GM21390 (cell line): ENCODE measurements at regions not wholly inside any gene's neighbourhood (a gene's known extent, or its start where the extent isn't known, plus 50 kb on each side); places are given as distances from the start of the nearest gene placed in this dataset.

Experiments used
- ATAC-seq: cut with Tn5 transposase; IDR thresholded peaks from one replicate; pipeline ENCODE4 v1.9.1; 2021; ENCODE audit not compliant: unreplicated experiment

GRCh38 chr20:21583486-21584168 lies 69.8 kb upstream of the NKX2-2 start:
- ATAC-seq = no peak

DNA sequence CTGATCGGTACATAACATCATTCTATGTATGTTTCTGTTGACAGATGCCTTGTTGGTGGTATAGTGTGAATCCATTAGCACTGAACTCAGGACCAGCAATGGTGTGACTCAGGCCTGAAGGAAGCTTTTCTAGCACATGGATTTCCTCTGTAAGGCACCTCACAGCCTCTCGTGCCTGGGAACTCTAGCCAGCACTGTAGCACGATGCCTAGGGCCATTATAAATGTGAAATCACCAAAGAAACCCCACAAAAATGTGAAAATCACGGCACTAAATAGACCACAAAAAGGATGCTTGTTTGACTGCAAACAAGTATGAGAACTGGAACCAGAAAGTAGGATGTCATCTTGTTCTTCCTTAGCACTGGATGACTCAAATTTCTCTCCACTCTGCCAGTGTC lies 63.7 kb upstream of the NKX2-2 start:
- ATAC-seq = no peak

- ATAC-seq = no peak
Observed at GRCh38 chr20:21575981-21576740, 62.3 kb upstream of the NKX2-2 start.

- no peak for ATAC-seq
Observed at GRCh38 chr20:21575167-21575566, 61.3 kb upstream of the NKX2-2 start.

- no peak for ATAC-seq
Observed at GRCh38 chr20:21574443-21574842, 60.6 kb upstream of the NKX2-2 start.

DNA sequence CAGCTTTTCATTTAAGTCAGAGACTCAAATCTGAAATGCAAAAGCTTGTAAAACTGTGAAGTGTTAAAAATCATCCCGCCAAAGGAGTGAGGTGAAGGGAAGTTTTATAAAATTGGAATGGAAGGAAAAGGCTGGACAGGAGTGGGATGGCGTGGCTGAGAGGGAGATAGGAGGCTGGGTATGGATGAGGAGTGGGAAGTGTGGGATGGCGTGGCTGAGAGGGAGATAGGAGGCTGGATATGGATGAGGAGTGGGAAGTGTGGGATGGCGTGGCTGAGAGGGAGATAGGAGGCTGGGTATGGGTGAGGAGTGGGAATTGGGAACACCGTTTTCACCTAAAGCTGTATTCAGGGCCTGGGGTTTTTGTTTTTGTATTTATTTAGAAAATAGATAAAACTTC lies 59.4 kb upstream of the NKX2-2 start:
- ATAC-seq = no peak

DNA sequence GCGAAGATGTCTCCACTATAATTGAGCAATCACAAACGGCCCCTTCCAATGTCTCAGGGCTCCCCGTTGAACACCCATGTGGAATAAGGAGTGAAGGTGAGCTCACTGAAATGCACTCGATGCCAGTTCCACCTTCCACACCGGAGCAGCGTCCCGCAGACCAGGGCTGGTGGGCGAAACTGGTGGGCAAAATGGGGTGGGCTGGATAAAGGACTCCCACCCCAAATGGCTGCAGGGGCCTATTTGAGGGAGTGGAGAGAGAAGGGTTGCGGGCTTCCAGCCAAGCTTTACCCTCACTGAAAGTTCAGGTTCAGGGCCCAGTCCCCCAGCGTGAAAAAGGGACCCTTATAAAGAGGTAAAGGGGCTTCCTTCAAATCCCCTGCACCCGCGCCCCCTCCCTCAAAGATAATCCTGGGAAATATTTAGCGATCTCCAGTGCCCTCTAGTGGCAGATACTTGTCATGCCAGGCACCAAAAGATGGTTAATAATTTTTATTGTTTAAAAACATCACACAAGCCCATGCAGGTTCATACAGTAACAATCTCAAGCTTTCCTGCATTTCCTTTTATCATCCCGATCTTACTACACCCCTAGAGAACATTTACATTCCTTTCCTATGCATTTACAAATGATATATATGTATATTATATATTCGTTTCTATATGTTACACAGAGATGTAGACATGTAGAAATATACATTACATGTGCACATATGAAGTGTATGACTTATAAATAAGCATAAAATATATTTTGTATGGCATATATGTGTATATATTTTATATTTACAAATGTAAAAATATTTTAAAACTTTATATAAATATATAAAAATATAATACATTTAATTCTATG lies 58.2 kb upstream of the NKX2-2 start:
- no peak for ATAC-seq

- ATAC-seq = no peak
Observed at GRCh38 chr20:21570285-21570992, 56.6 kb upstream of the NKX2-2 start.

- no peak for ATAC-seq
Observed at GRCh38 chr20:21569586-21569985, 55.7 kb upstream of the NKX2-2 start.

GRCh38 chr20:21564127-21564773 lies 50.4 kb upstream of the NKX2-2 start:
- ATAC-seq = no peak
